HEK293T (cell line): ENCODE measurements at regions not wholly inside any gene's neighbourhood (a gene's known extent, or its start where the extent isn't known, plus 50 kb on each side); places are given as distances from the start of the nearest gene placed in this dataset.

Experiments
- ARNT ChIP-seq: fragments of 450-650 bp; IDR thresholded peaks from 2 replicates; pipeline ENCODE4 v1.6.1; 2017; ENCODE audit warnings: mild to moderate bottlenecking
- BHLHE40 ChIP-seq: fragments of 450-650 bp; IDR thresholded peaks from 2 replicates; pipeline ENCODE4 v1.6.1; 2016; ENCODE audit warnings: mild to moderate bottlenecking, moderate library complexity, borderline replicate concordance
- ELF4 ChIP-seq: fragments of 450-650 bp; IDR thresholded peaks from 2 replicates; pipeline ENCODE4 v1.6.1; 2017; ENCODE audit warnings: antibody characterized with exemption
- FOXK2 ChIP-seq: fragments of 450-650 bp; IDR thresholded peaks from 2 replicates; pipeline ENCODE4 v1.6.1; 2016; ENCODE audit warnings: mild to moderate bottlenecking
- FOXM1 ChIP-seq: fragments of 450-650 bp; IDR thresholded peaks from 2 replicates; pipeline ENCODE4 v1.6.1; 2017; ENCODE audit warnings: mild to moderate bottlenecking, borderline replicate concordance
- HDGF ChIP-seq: fragments of 450-650 bp; IDR thresholded peaks from 2 replicates; pipeline ENCODE4 v1.6.1; 2017; ENCODE audit warnings: antibody characterized with exemption, borderline replicate concordance
- SP1 ChIP-seq: fragments of 450-650 bp; IDR thresholded peaks from 2 replicates; pipeline ENCODE4 v1.6.1; 2017
- SUZ12 ChIP-seq: fragments of 450-650 bp; IDR thresholded peaks from 2 replicates; pipeline ENCODE4 v1.6.1; 2016; ENCODE audit warnings: mild to moderate bottlenecking
- TARDBP ChIP-seq: fragments of 450-650 bp; IDR thresholded peaks from 2 replicates; pipeline ENCODE4 v1.6.1; 2016
- ZNF384 ChIP-seq: fragments of 450-650 bp; IDR thresholded peaks from 2 replicates; pipeline ENCODE4 v1.6.1; 2016
- TF ChIP-seq, protein P1 (sequence below): fragments of 450-650 bp; IDR thresholded peaks from 2 replicates; pipeline ENCODE4 v1.6.1; 2016

DNA sequence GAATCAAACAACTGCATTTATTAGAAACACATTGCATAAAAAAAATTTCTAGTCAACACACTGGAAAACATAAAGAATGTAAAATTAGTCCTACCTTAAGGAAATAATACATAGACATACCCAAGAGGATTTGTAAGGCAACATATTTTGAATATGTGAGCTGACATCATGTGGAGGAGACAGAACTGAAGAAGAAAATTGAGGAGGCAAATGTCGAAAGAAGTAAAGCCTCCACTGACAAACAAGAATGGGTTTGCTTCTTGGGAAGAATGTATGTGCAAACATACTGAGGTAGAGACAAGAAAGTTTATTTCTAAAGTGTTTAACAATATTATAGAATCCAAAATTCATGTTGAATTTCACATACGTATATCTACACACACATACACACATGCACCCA, 363.0 kb upstream of the PDE4D start:
- TF ChIP-seq SP1 (no peak), HDGF (no peak), BHLHE40 (no peak), TARDBP (no peak), ARNT (no peak), FOXM1 (no peak), ELF4 (no peak), ZNF384 (no peak), FOXK2 (no peak), SUZ12 (no peak)
- TF ChIP-seq, protein P1, sequence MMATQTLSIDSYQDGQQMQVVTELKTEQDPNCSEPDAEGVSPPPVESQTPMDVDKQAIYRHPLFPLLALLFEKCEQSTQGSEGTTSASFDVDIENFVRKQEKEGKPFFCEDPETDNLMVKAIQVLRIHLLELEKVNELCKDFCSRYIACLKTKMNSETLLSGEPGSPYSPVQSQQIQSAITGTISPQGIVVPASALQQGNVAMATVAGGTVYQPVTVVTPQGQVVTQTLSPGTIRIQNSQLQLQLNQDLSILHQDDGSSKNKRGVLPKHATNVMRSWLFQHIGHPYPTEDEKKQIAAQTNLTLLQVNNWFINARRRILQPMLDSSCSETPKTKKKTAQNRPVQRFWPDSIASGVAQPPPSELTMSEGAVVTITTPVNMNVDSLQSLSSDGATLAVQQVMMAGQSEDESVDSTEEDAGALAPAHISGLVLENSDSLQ: no peak
